ENCODE measurements at regions not wholly inside any gene's neighbourhood (a gene's known extent, or its start where the extent isn't known, plus 50 kb on each side); places are given as distances from the start of the nearest gene placed in this dataset.

DNA sequence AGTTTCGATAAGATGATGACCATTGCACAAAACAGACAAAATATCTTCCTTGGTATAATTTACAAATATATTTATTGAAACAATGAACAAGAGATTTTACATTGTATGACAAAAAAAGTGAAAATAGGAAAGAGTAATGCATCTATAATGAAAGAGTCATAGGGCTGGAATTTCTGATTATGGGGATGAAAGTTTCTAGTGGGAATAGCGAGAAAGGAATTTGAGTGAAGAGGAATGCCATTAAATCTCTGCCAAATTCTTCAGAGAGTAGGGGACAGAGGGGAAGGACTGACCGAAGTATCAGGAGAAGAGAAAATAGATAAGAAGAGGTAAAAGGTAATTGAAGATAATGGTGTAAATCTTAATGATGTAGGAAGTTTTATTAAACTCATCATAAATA, 125.4 kb downstream of the VGLL3 start:
- H3K9me3 ChIP-seq (replicated peaks), result peaks cover 15% of the 10 kb centered on the region
- no peaks in the 10 kb centered on the region for H3K36me3 ChIP-seq
- no peak for DNase-seq
- H3K27ac ChIP-seq (replicated peaks), result no peak overlapping the region
- TF ChIP-seq, protein P1, sequence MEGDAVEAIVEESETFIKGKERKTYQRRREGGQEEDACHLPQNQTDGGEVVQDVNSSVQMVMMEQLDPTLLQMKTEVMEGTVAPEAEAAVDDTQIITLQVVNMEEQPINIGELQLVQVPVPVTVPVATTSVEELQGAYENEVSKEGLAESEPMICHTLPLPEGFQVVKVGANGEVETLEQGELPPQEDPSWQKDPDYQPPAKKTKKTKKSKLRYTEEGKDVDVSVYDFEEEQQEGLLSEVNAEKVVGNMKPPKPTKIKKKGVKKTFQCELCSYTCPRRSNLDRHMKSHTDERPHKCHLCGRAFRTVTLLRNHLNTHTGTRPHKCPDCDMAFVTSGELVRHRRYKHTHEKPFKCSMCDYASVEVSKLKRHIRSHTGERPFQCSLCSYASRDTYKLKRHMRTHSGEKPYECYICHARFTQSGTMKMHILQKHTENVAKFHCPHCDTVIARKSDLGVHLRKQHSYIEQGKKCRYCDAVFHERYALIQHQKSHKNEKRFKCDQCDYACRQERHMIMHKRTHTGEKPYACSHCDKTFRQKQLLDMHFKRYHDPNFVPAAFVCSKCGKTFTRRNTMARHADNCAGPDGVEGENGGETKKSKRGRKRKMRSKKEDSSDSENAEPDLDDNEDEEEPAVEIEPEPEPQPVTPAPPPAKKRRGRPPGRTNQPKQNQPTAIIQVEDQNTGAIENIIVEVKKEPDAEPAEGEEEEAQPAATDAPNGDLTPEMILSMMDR (IDR thresholded peaks at IDR 0.05; ENCODE audit: borderline replicate concordance), result no peak
- no peaks in the 10 kb centered on the region for H3K27me3 ChIP-seq (ENCODE audit: low read depth)
- H3K4me3 ChIP-seq, result no peak overlapping the region
- intact Hi-C loops (cut with micrococcal nuclease), result no loop called here
- H3K4me1 ChIP-seq, result no peaks in the 10 kb centered on the region

DNA sequence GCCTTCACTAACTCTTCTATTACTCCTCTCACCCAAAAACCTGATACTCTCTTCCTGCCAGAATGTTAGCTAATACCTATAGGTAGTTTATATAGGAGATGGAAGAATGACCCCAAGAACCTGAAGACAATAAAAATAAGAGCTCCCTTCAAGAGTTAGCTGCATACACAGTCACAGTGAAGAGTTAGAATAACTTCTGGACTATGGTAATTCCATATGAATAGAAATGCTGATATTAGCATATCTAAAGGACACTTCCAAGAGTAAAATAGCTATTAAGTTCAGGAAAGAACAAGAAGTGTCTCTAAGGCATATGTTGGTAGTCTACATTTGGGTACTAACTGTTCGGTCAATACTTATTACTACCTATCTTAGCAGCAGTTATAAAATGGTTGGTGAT, 134.2 kb downstream of the VGLL3 start:
- TF ChIP-seq, protein P1 (IDR thresholded peaks at IDR 0.05; ENCODE audit: borderline replicate concordance), result no peak
- Histone ChIP-seq H3K27ac (replicated peaks) (no peak overlapping the region), H3K4me3 (no peak overlapping the region), H3K36me3 (no peaks in the 10 kb centered on the region), H3K9me3 (replicated peaks) (no peaks in the 10 kb centered on the region), H3K4me1 (no peaks in the 10 kb centered on the region), H3K27me3 (ENCODE audit: low read depth) (no peaks in the 10 kb centered on the region)
- DNase-seq, result no peak
- intact Hi-C loops (cut with micrococcal nuclease), result no loop called here

DNA sequence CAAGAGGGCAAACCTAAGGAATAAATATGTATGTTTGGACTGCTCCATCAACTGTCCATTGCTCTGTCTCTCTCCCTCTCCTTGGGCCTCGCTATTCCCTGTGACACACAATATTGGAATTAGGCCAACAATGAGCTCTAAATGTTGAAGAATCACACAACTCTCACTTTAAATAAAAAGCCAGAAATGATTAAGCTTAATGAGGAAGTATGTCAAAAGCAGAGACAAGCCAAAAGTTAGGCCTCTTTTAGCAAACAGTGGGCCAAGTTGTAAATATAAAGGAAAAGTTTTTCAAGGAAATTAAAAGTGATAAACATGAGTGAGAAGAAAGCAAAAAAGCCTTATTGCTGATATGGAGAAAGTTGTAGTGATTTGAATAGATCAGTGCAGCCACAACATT, 141.0 kb downstream of the VGLL3 start:
- TF ChIP-seq, protein P1 (IDR thresholded peaks at IDR 0.05; ENCODE audit: borderline replicate concordance), result no peak
- intact Hi-C loops (cut with micrococcal nuclease), result no loop called here
- H3K4me1 ChIP-seq, result no peaks in the 10 kb centered on the region
- peaks cover 14% of the 10 kb centered on the region for H3K9me3 ChIP-seq (replicated peaks)
- no peak overlapping the region for H3K27ac ChIP-seq (replicated peaks)
- no peaks in the 10 kb centered on the region for H3K27me3 ChIP-seq (ENCODE audit: low read depth)
- H3K4me3 ChIP-seq, result no peak overlapping the region
- H3K36me3 ChIP-seq, result no peaks in the 10 kb centered on the region
- no peak for DNase-seq

DNA sequence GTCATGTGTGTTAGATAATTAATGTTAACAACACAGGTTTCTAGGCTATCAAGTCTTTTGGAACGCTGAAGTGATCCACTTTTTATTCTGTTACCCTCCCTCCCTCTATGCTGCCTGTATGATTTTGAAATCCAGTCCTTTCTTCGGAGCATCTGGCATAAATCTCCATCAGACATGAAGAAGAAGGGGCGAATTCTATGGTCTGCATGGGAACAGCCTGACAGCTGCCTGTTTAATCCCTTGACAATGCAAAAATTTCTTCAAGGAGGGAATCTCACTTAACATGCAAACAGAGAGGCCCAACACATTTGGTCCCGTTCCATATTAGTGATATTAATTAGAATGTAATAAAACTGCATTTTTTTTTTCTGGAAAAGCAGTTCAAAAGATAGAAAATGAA, 145.2 kb downstream of the VGLL3 start:
- Histone ChIP-seq H3K36me3 (no peaks in the 10 kb centered on the region), H3K9me3 (replicated peaks) (peaks cover 13% of the 10 kb centered on the region), H3K27ac (replicated peaks) (no peak overlapping the region), H3K4me3 (no peak overlapping the region), H3K4me1 (no peaks in the 10 kb centered on the region), H3K27me3 (ENCODE audit: low read depth) (no peaks in the 10 kb centered on the region)
- intact Hi-C loops (cut with micrococcal nuclease), result no loop called here
- DNase-seq, result no peak
- TF ChIP-seq, protein P1 (IDR thresholded peaks at IDR 0.05; ENCODE audit: borderline replicate concordance), result no peak

DNA sequence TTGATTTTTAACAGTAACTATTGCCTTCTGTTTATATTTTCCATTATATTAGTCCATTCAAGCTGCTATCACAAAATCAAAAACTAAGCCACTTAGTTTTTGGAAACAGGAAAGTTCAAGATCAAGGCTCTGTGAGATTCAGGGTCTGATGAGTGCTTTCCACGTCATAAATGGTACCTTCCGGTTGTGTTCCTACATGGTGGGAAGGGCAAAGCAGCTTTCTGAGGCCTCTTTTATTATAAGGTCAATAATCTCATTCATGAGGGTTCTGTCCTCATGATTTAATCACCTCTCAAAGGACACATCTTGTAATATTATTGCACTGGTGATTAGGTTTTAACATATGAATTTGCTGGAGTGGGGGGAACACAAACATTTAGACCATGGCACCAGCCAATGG, 152.0 kb downstream of the VGLL3 start:
- H3K27ac ChIP-seq (replicated peaks), result no peak overlapping the region
- TF ChIP-seq, protein P1 (IDR thresholded peaks at IDR 0.05; ENCODE audit: borderline replicate concordance), result no peak
- peaks cover 8% of the 10 kb centered on the region for H3K9me3 ChIP-seq (replicated peaks)
- no peaks in the 10 kb centered on the region for H3K36me3 ChIP-seq
- H3K27me3 ChIP-seq (ENCODE audit: low read depth), result no peaks in the 10 kb centered on the region
- DNase-seq, result no peak
- intact Hi-C loops (cut with micrococcal nuclease), result no loop called here
- no peak overlapping the region for H3K4me3 ChIP-seq
- H3K4me1 ChIP-seq, result no peaks in the 10 kb centered on the region

DNA sequence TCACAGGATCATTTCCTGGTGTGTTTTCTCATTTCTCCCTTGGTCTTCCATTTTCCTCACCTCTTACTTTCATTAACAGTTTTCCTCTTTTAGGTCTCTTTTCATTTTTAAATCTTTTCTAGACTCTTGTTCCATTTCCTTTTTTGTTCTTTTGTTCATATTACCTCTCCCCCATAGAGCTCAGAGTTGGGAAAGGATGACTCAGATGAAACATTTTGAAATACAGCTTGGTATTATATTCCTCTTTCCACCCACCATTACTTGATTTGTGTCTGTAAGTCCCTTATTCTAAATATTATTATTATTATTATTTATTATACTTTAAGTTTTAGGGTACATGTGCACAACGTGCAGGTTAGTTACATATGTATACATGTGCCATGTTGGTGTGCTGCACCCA, 153.1 kb downstream of the VGLL3 start:
- no peak for DNase-seq
- H3K27me3 ChIP-seq (ENCODE audit: low read depth), result no peaks in the 10 kb centered on the region
- intact Hi-C loops (cut with micrococcal nuclease), result no loop called here
- peaks cover 8% of the 10 kb centered on the region for H3K9me3 ChIP-seq (replicated peaks)
- TF ChIP-seq, protein P1 (IDR thresholded peaks at IDR 0.05; ENCODE audit: borderline replicate concordance), result no peak
- no peak overlapping the region for H3K27ac ChIP-seq (replicated peaks)
- no peaks in the 10 kb centered on the region for H3K36me3 ChIP-seq
- no peaks in the 10 kb centered on the region for H3K4me1 ChIP-seq
- no peak overlapping the region for H3K4me3 ChIP-seq

Measured in left ventricle myocardium inferior (tissue), 1 donor.